HS-27A (cell line): ENCODE measurements at regions not wholly inside any gene's neighbourhood (a gene's known extent, or its start where the extent isn't known, plus 50 kb on each side); places are given as distances from the start of the nearest gene placed in this dataset.
"Not testable (repeated sequence)": the region's sequence is repeated elsewhere in the genome, so short reads cannot be mapped to it uniquely, and the experiment has no call there.

Experiments used
- DNase-seq: peaks from one replicate; pipeline ENCODE4 v3.0.0-alpha.2; 2012; ENCODE audit warnings: low read depth, missing footprints

GRCh38 chr13:86425170-86425815 lies 626.1 kb upstream of the SLITRK6 start:
- DNase-seq, result no peak

- DNase-seq, result no peak
These were observed 627.2 kb upstream of the SLITRK6 start for GRCh38 chr13:86426437-86426836.

- DNase-seq, result no peak
These were observed 630.5 kb upstream of the SLITRK6 start for GRCh38 chr13:86429756-86430155.

GRCh38 chr13:86438034-86438433 lies 638.8 kb upstream of the SLITRK6 start:
- DNase-seq, result no peak

- no peak for DNase-seq
These were observed 646.0 kb upstream of the SLITRK6 start for GRCh38 chr13:86445206-86445605.

GRCh38 chr13:86445672-86446071 lies 646.5 kb upstream of the SLITRK6 start:
- no peak for DNase-seq

- DNase-seq, result no peak
These were observed 647.1 kb upstream of the SLITRK6 start for GRCh38 chr13:86446311-86446710.

- DNase-seq, result no peak
These were observed 648.3 kb upstream of the SLITRK6 start for GRCh38 chr13:86447479-86447878.

- no peak for DNase-seq
These were observed 662.8 kb upstream of the SLITRK6 start for GRCh38 chr13:86462011-86462410.

- no peak for DNase-seq
These were observed 665.0 kb upstream of the SLITRK6 start for GRCh38 chr13:86464193-86464592.

- no peak for DNase-seq
These were observed 675.8 kb upstream of the SLITRK6 start for GRCh38 chr13:86474971-86475370.

GRCh38 chr13:86476656-86477055 lies 677.4 kb upstream of the SLITRK6 start:
- DNase-seq, result no peak

- no peak for DNase-seq
These were observed 687.4 kb upstream of the SLITRK6 start for GRCh38 chr13:86486582-86486981.

- DNase-seq, result no peak
These were observed 691.9 kb upstream of the SLITRK6 start for GRCh38 chr13:86491121-86491520.

- DNase-seq, result not testable (repeated sequence)
These were observed 702.7 kb upstream of the SLITRK6 start for GRCh38 chr13:86501931-86502330.

- no peak for DNase-seq
These were observed 711.6 kb upstream of the SLITRK6 start for GRCh38 chr13:86510792-86511191.

GRCh38 chr13:86541461-86541860 lies 742.2 kb upstream of the SLITRK6 start:
- no peak for DNase-seq

- DNase-seq, result no peak
These were observed 754.8 kb upstream of the SLITRK6 start for GRCh38 chr13:86554066-86554465.

- no peak for DNase-seq
These were observed 760.7 kb upstream of the SLITRK6 start for GRCh38 chr13:86559901-86560300.

- DNase-seq, result no peak
These were observed 763.6 kb upstream of the SLITRK6 start for GRCh38 chr13:86562866-86563265.

- no peak for DNase-seq
These were observed 764.1 kb upstream of the SLITRK6 start for GRCh38 chr13:86563308-86563707.

GRCh38 chr13:86567119-86567518 lies 767.9 kb upstream of the SLITRK6 start:
- no peak for DNase-seq

- DNase-seq, result no peak
These were observed 769.9 kb upstream of the SLITRK6 start for GRCh38 chr13:86569119-86569518.

- DNase-seq, result no peak
These were observed 770.8 kb upstream of the SLITRK6 start for GRCh38 chr13:86569974-86570373.

GRCh38 chr13:86572115-86572514 lies 772.9 kb upstream of the SLITRK6 start:
- no peak for DNase-seq
